ENCODE measurements at regions not wholly inside any gene's neighbourhood (a gene's known extent, or its start where the extent isn't known, plus 50 kb on each side); places are given as distances from the start of the nearest gene placed in this dataset.

- H3K36me3 ChIP-seq (ENCODE audit: control insufficient read depth, insufficient read depth, low read length), result no peaks in the 10 kb centered on the region
- DNase-seq (ENCODE audit: extremely low read depth, insufficient read length), result no peak
- no peak overlapping the region for H3K4me3 ChIP-seq (replicated peaks; ENCODE audit: low read depth, low read length)
- no peaks in the 10 kb centered on the region for H3K27me3 ChIP-seq (replicated peaks; ENCODE audit: control insufficient read depth, insufficient read depth, low read length)
- TF ChIP-seq, protein P1, sequence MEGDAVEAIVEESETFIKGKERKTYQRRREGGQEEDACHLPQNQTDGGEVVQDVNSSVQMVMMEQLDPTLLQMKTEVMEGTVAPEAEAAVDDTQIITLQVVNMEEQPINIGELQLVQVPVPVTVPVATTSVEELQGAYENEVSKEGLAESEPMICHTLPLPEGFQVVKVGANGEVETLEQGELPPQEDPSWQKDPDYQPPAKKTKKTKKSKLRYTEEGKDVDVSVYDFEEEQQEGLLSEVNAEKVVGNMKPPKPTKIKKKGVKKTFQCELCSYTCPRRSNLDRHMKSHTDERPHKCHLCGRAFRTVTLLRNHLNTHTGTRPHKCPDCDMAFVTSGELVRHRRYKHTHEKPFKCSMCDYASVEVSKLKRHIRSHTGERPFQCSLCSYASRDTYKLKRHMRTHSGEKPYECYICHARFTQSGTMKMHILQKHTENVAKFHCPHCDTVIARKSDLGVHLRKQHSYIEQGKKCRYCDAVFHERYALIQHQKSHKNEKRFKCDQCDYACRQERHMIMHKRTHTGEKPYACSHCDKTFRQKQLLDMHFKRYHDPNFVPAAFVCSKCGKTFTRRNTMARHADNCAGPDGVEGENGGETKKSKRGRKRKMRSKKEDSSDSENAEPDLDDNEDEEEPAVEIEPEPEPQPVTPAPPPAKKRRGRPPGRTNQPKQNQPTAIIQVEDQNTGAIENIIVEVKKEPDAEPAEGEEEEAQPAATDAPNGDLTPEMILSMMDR (IDR thresholded peaks at IDR 0.05; ENCODE audit: insufficient read depth, low read length, poor library complexity, severe bottlenecking), result no peak
Observed at GRCh38 chr5:118687661-118688621, 300.4 kb downstream of the DTWD2 start.

GRCh38 chr5:118687100-118687499 is 301.2 kb downstream of the DTWD2 start:
- DNase-seq (ENCODE audit: extremely low read depth, insufficient read length), result no peak
- H3K36me3 ChIP-seq (ENCODE audit: control insufficient read depth, insufficient read depth, low read length), result no peaks in the 10 kb centered on the region
- TF ChIP-seq, protein P1 (IDR thresholded peaks at IDR 0.05; ENCODE audit: insufficient read depth, low read length, poor library complexity, severe bottlenecking), result no peak
- no peaks in the 10 kb centered on the region for H3K27me3 ChIP-seq (replicated peaks; ENCODE audit: control insufficient read depth, insufficient read depth, low read length)
- no peak overlapping the region for H3K4me3 ChIP-seq (replicated peaks; ENCODE audit: low read depth, low read length)

DNA sequence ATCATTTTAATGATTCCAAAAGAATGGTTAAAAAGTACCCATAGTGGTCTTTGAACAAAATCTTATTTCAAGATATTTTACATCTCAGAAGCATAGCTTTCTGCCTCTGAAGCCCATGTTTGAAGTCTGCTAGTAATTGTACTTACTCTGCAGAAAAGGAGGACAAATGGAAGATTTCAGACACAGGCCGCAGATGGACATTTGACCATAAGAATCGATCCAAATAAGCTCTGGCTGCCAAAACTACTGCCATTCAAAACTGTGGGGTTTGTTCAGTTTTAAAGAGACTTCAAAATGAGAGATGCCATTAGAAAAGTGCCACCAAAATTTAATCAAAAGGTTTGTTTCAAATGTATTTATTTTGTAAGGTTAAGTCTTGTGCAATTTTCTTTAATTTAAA is 306.7 kb downstream of the DTWD2 start:
- no peaks in the 10 kb centered on the region for H3K36me3 ChIP-seq (ENCODE audit: control insufficient read depth, insufficient read depth, low read length)
- no peak for DNase-seq (ENCODE audit: extremely low read depth, insufficient read length)
- TF ChIP-seq, protein P1 (IDR thresholded peaks at IDR 0.05; ENCODE audit: insufficient read depth, low read length, poor library complexity, severe bottlenecking), result no peak
- no peaks in the 10 kb centered on the region; the same call in 1 of the 2 replicates for H3K27me3 ChIP-seq (replicated peaks; ENCODE audit: control insufficient read depth, insufficient read depth, low read length)
- no peak overlapping the region for H3K4me3 ChIP-seq (replicated peaks; ENCODE audit: low read depth, low read length)

- TF ChIP-seq, protein P1 (IDR thresholded peaks at IDR 0.05; ENCODE audit: insufficient read depth, low read length, poor library complexity, severe bottlenecking), result no peak
- H3K4me3 ChIP-seq (replicated peaks; ENCODE audit: low read depth, low read length), result no peak overlapping the region
- no peaks in the 10 kb centered on the region; the same call in 1 of the 2 replicates for H3K27me3 ChIP-seq (replicated peaks; ENCODE audit: control insufficient read depth, insufficient read depth, low read length)
- H3K36me3 ChIP-seq (ENCODE audit: control insufficient read depth, insufficient read depth, low read length), result no peaks in the 10 kb centered on the region
- no peak for DNase-seq (ENCODE audit: extremely low read depth, insufficient read length)
Observed at GRCh38 chr5:118679264-118679940, 308.9 kb downstream of the DTWD2 start.

GRCh38 chr5:118678746-118679145 is 309.6 kb downstream of the DTWD2 start:
- H3K36me3 ChIP-seq (ENCODE audit: control insufficient read depth, insufficient read depth, low read length), result no peaks in the 10 kb centered on the region
- TF ChIP-seq, protein P1 (IDR thresholded peaks at IDR 0.05; ENCODE audit: insufficient read depth, low read length, poor library complexity, severe bottlenecking), result no peak
- no peak for DNase-seq (ENCODE audit: extremely low read depth, insufficient read length)
- no peak overlapping the region for H3K4me3 ChIP-seq (replicated peaks; ENCODE audit: low read depth, low read length)
- no peaks in the 10 kb centered on the region; the same call in 1 of the 2 replicates for H3K27me3 ChIP-seq (replicated peaks; ENCODE audit: control insufficient read depth, insufficient read depth, low read length)

Data from GM06990 (cell line).